SK-N-MC (cell line): ENCODE measurements at regions not wholly inside any gene's neighbourhood (a gene's known extent, or its start where the extent isn't known, plus 50 kb on each side); places are given as distances from the start of the nearest gene placed in this dataset.

Source experiments
- EZH2 ChIP-seq: fragments of 200-600 bp; sonication (generic); IDR thresholded peaks from one replicate; pipeline ENCODE4 v1.6.1; 2017; ENCODE audit warnings: antibody characterized with exemption
- FOXP2 ChIP-seq: optimal IDR thresholded peaks from 2 replicates; pipeline ENCODE3; 2011; ENCODE audit warnings: mild to moderate bottlenecking, moderate library complexity; ENCODE audit not compliant: insufficient read depth; ENCODE audit errors: extremely low read length, control extremely low read depth
- POLR2AphosphoS5 ChIP-seq: IDR thresholded peaks from 2 replicates; pipeline ENCODE4 v1.6.1; 2012; ENCODE audit warnings: mild to moderate bottlenecking, low read depth, low read length, borderline replicate concordance

DNA sequence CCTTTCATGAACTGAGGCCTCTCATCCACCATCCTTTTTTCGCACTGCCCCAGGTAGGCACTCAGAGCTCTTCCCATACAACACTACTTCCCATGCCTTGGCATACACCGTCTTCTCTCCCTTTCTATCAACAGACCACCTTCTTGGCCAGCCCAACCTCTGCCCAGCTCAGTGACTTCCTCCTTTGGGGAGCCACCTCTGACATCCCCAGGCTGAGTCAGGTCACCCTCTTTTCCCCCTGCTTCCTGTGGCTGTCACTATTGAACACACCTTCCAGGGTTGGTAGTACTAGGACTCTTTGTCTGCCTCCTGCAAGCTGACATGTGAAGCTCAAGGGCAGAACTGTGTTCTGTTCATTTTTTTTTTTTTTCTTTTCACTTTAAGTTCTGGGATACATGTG, 283.2 kb downstream of the SETD4 start:
- TF ChIP-seq EZH2 = no peak
- no peak for TF ChIP-seq POLR2AphosphoS5
- no peak for TF ChIP-seq FOXP2
